CD14-positive monocyte (primary cell): ENCODE measurements at regions not wholly inside any gene's neighbourhood (a gene's known extent, or its start where the extent isn't known, plus 50 kb on each side); places are given as distances from the start of the nearest gene placed in this dataset.

Experiments
- DNase-seq, 3 donors: peaks; one replicate each; pipeline ENCODE4 v3.0.0-alpha.2; 2011 to 2022
- H2AFZ ChIP-seq: 2 replicates; pipeline ENCODE4 v1.6.0; 2012; ENCODE audit warnings: mild to moderate bottlenecking, low read depth, low read length, inconsistent platforms; ENCODE audit not compliant: insufficient read depth, poor library complexity, severe bottlenecking
- H3K27ac ChIP-seq, 2 donors: 1 replicate in 1 of 2; 2 replicates in 1 of 2; pipeline ENCODE4 v1.5.1; 2012 to 2013; ENCODE audit warnings: low read length in 2 of 2, control low read depth in 1 of 2, inconsistent platforms in 1 of 2, low read depth in 1 of 2, mild to moderate bottlenecking in 1 of 2
- H3K27me3 ChIP-seq, 2 donors: one replicate each; pipeline versions ENCODE4 v1.6.0 to v1.6.1; 2011 to 2013; ENCODE audit warnings: low read length in 2 of 2; ENCODE audit not compliant: control insufficient read depth in 2 of 2, insufficient read depth in 2 of 2
- H3K36me3 ChIP-seq, 2 donors: replicated peaks in 1 of 2; 1 replicate in 1 of 2; 2 replicates in 1 of 2; pipeline versions ENCODE4 v1.5.1 to v1.6.1; 2012 to 2013; ENCODE audit warnings: low read length in 2 of 2, control low read depth in 1 of 2, inconsistent platforms in 1 of 2, mild to moderate bottlenecking in 1 of 2; ENCODE audit not compliant: insufficient read depth in 2 of 2, control insufficient read depth in 1 of 2
- H3K4me1 ChIP-seq, 2 donors: 1 replicate in 1 of 2; 2 replicates in 1 of 2; pipeline versions ENCODE4 v1.5.1 to v1.6.1; 2012 to 2013; ENCODE audit warnings: low read length in 2 of 2, control low read depth in 1 of 2, inconsistent platforms in 1 of 2, mild to moderate bottlenecking in 1 of 2, moderate library complexity in 1 of 2; ENCODE audit not compliant: insufficient read depth in 2 of 2, control insufficient read depth in 1 of 2
- H3K4me2 ChIP-seq: replicated peaks from 2 replicates; pipeline ENCODE3; 2012; ENCODE audit warnings: low read length, moderate library complexity, mild to moderate bottlenecking; ENCODE audit not compliant: poor library complexity, severe bottlenecking; ENCODE audit errors: extremely low read depth
- H3K4me3 ChIP-seq, 3 experiments: fragments of 200-600 bp in 1 of 3; sonication (generic) in 1 of 3; replicated peaks in 1 of 3; 1 replicate in 2 of 3; 2 replicates in 1 of 3; pipeline ENCODE4 v1.5.1; 2011 to 2013; ENCODE audit warnings: low read length in 3 of 3, mild to moderate bottlenecking in 3 of 3, control low read depth in 2 of 3, low read depth in 2 of 3, inconsistent platforms in 1 of 3, moderate library complexity in 1 of 3
- H3K79me2 ChIP-seq: 2 replicates; pipeline ENCODE4 v1.6.0; 2012; ENCODE audit warnings: mild to moderate bottlenecking, control low read depth, inconsistent platforms, low read length, moderate library complexity; ENCODE audit not compliant: insufficient read depth
- H3K9ac ChIP-seq: 2 replicates; pipeline ENCODE4 v1.6.0; 2017; ENCODE audit warnings: low read length, mild to moderate bottlenecking; ENCODE audit not compliant: insufficient read depth, poor library complexity, severe bottlenecking
- H3K9me3 ChIP-seq, 2 donors: replicated peaks in 1 of 2; 1 replicate in 1 of 2; 2 replicates in 1 of 2; pipeline versions ENCODE4 v1.5.1 to v1.6.1; 2012 to 2013; ENCODE audit warnings: low read length in 2 of 2, control low read depth in 1 of 2; ENCODE audit not compliant: control insufficient read depth in 1 of 2, insufficient read depth in 1 of 2
- H4K20me1 ChIP-seq: 2 replicates; pipeline ENCODE4 v1.6.0; 2012; ENCODE audit warnings: mild to moderate bottlenecking, low read length, control low read depth, moderate library complexity; ENCODE audit not compliant: insufficient read depth
- H3K27ac Mint-ChIP-seq, 7 donors: one replicate each; pipeline ENCODE4 v1.8.0; 2020; ENCODE audit warnings: mild to moderate bottlenecking in 7 of 7, mixed read lengths in 7 of 7, moderate library complexity in 6 of 7, inconsistent platforms in 2 of 7
- H3K27me3 Mint-ChIP-seq, 3 donors: one replicate each; pipeline ENCODE4 v1.8.0; 2021 to 2022; ENCODE audit warnings: low read depth in 3 of 3, mild to moderate bottlenecking in 3 of 3, mixed read lengths in 3 of 3, moderate library complexity in 3 of 3, inconsistent platforms in 1 of 3
- H3K36me3 Mint-ChIP-seq, 2 donors: one replicate each; pipeline ENCODE4 v1.8.0; 2020; ENCODE audit warnings: mixed read lengths in 2 of 2, inconsistent platforms in 1 of 2, mild to moderate bottlenecking in 1 of 2
- H3K4me1 Mint-ChIP-seq: one replicate; pipeline ENCODE4 v1.8.0; 2020; ENCODE audit warnings: mild to moderate bottlenecking, mixed read lengths
- H3K4me3 Mint-ChIP-seq, 2 donors: one replicate each; pipeline ENCODE4 v1.8.0; 2020; ENCODE audit warnings: mild to moderate bottlenecking in 2 of 2, mixed read lengths in 2 of 2, moderate library complexity in 1 of 2
- H3K9me3 Mint-ChIP-seq, 7 donors: one replicate each; pipeline ENCODE4 v1.8.0; 2020 to 2022; ENCODE audit warnings: mixed read lengths in 7 of 7, mild to moderate bottlenecking in 6 of 7, moderate library complexity in 6 of 7, inconsistent platforms in 2 of 7
- CTCF ChIP-seq: fragments of 200-600 bp; IDR thresholded peaks from one replicate; pipeline ENCODE4 v1.8.0; 2022; ENCODE audit warnings: antibody characterized with exemption, mild to moderate bottlenecking
- intact Hi-C, 2 donors: fragments of 100-400 bp; cut with micrococcal nuclease; formaldehyde crosslinking; loops; one replicate each; pipeline versions ENCODE4 v1.15.0 to v1.15.1; 2023

GRCh38 chr15:61613729-61614128 lies 384.6 kb upstream of the RORA start:
- Mint-ChIP-seq H3K9me3 (peaks cover 3 to 15% (median 8%) of the 10 kb centered on the region in 7 donors), H3K4me3 (no peak overlapping the region), H3K4me1 (no peaks in the 10 kb centered on the region), H3K27me3 (peaks cover 0 to 7% (median 0%) of the 10 kb centered on the region in 3 donors), H3K36me3 (no peaks in the 10 kb centered on the region), H3K27ac (no peak overlapping the region)
- Histone ChIP-seq H3K4me2 (no peak overlapping the region), H3K9me3 (peaks cover 3 to 7% of the 10 kb centered on the region in 2 donors), H3K4me1 (no peaks in the 10 kb centered on the region), H3K36me3 (no peaks in the 10 kb centered on the region), H4K20me1 (no peaks in the 10 kb centered on the region), H3K79me2 (no peaks in the 10 kb centered on the region), H3K27me3 (no peaks in the 10 kb centered on the region), H3K4me3 (no peak overlapping the region), H3K9ac (no peak overlapping the region), H3K27ac (no peak overlapping the region), H2AFZ (no peak overlapping the region)
- intact Hi-C loops = no loop called here
- no peak for DNase-seq
- no peak for TF ChIP-seq CTCF

- no peak overlapping the region for H3K27ac ChIP-seq
- no peaks in the 10 kb centered on the region for H4K20me1 ChIP-seq
- no peaks in the 10 kb centered on the region for H3K27me3 ChIP-seq
- no peaks in the 10 kb centered on the region for H3K36me3 ChIP-seq
- H3K4me3 ChIP-seq = no peak overlapping the region
- TF ChIP-seq CTCF = no peak
- Mint-ChIP-seq H3K4me3 (no peak overlapping the region), H3K36me3 (no peaks in the 10 kb centered on the region), H3K27ac (no peak overlapping the region), H3K27me3 (peaks cover 0 to 7% (median 0%) of the 10 kb centered on the region in 3 donors), H3K9me3 (peaks cover 3 to 15% (median 8%) of the 10 kb centered on the region in 7 donors), H3K4me1 (no peaks in the 10 kb centered on the region)
- H3K79me2 ChIP-seq = no peaks in the 10 kb centered on the region
- H3K9me3 ChIP-seq = peaks cover 3 to 7% of the 10 kb centered on the region in 2 donors
- H2AFZ ChIP-seq = no peak overlapping the region
- H3K4me2 ChIP-seq = no peak overlapping the region
- DNase-seq = no peak
- intact Hi-C loops = no loop called here
- no peak overlapping the region for H3K9ac ChIP-seq
- H3K4me1 ChIP-seq = no peaks in the 10 kb centered on the region
These were observed 384.0 kb upstream of the RORA start for GRCh38 chr15:61613138-61613537.
